ENCODE measurements at regions not wholly inside any gene's neighbourhood (a gene's known extent, or its start where the extent isn't known, plus 50 kb on each side); places are given as distances from the start of the nearest gene placed in this dataset.
A peak's percentile ranks its signal among the peaks of the same experiment; 100 is the strongest.

DNA sequence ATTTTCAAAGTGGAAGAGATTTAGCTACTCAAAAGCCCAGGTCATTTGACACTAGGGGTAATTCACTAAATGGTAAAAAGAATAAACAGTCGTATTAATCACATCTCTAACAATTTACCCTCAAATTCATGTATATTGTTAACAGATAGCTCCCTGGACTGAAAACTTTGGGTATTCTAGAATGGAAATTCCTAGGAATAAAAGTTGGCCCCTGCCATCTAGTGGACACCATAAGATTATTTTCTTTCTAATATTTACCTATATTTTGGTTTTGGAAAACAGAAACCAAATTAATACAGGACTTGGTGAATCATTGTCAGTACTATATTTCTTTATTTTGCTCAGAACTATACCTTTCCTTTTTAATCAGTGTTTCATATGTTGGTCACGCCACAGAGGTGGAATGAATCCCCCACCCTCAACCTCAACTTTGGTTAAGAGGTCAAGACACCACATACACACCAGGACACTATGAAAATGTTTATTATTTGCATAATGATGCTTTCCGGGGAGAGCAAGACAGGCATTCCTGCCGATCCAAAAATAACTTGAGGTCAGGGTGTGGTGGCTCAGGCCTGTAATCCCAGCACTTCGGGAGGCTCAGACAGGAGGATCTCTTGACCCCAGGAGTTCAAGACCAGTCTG is 96.2 kb upstream of the APOOL start:
- intact Hi-C loops (cut with DNase I; ENCODE audit: low total_unique reads): loop anchor here (5.0 kb wide), 1 partner anchor 170 kb away; no protein-coding TSS in a partner anchor
- peak; percentile 31 to 47 for TF ChIP-seq CTCF (IDR thresholded peaks at IDR 0.05)
- Histone ChIP-seq H3K27me3 (no peaks in the 10 kb centered on the region), H3K27ac (peak overlapping the region; percentile 21 to 41), H3K4me1 (peaks cover 0 to 10% (median 0%) of the 10 kb centered on the region in 4 donors), H3K36me3 (no peaks in the 10 kb centered on the region), H3K9me3 (no peaks in the 10 kb centered on the region), H3K4me3 (no peak overlapping the region)
- DNase-seq: no peak

- Histone ChIP-seq H3K27ac (no peak overlapping the region), H3K9me3 (no peaks in the 10 kb centered on the region), H3K4me1 (peaks cover 0 to 10% (median 0%) of the 10 kb centered on the region in 4 donors), H3K4me3 (no peak overlapping the region), H3K36me3 (no peaks in the 10 kb centered on the region), H3K27me3 (no peaks in the 10 kb centered on the region)
- intact Hi-C loops (cut with DNase I; ENCODE audit: low total_unique reads): loop anchor here (5.0 kb wide), 1 partner anchor 172 kb away; no protein-coding TSS in a partner anchor
- DNase-seq: no peak
- TF ChIP-seq CTCF (IDR thresholded peaks at IDR 0.05): no peak
Measured at GRCh38 chrX:84909151-84909550, 94.5 kb upstream of the APOOL start.

DNA sequence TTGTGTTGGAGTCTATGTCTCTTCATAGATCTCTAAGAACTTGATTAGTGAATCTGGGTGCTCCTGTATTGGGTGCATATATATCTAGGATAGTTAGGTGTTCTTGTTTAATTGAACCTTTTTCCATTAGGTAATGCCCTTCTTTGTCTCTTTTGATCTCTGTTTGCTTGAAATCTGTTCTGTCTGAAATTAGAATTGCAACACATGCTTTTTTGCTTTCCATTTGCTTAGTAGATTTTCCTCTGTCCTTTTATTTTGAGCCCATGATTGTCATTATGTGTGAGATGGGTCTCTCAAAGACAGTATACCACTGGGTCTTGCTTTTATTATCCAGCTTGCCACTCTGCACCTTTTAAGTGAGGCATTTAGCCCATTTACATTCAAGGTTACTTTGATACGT is 79.1 kb upstream of the APOOL start:
- intact Hi-C loops (cut with DNase I; ENCODE audit: low total_unique reads): no loop called here
- Histone ChIP-seq H3K27ac (no peak overlapping the region), H3K9me3 (peaks cover 0 to 7% (median 5%) of the 10 kb centered on the region in 3 donors), H3K27me3 (no peaks in the 10 kb centered on the region), H3K4me3 (no peak overlapping the region), H3K4me1 (no peaks in the 10 kb centered on the region), H3K36me3 (no peaks in the 10 kb centered on the region)
- no peak for TF ChIP-seq CTCF (IDR thresholded peaks at IDR 0.05)
- DNase-seq: no peak

GRCh38 chrX:84932814-84933213 is 70.9 kb upstream of the APOOL start:
- Histone ChIP-seq H3K9me3 (no peaks in the 10 kb centered on the region), H3K36me3 (no peaks in the 10 kb centered on the region), H3K4me1 (no peaks in the 10 kb centered on the region), H3K27ac (no peak overlapping the region), H3K27me3 (no peaks in the 10 kb centered on the region), H3K4me3 (no peak overlapping the region)
- DNase-seq: no peak
- intact Hi-C loops (cut with DNase I; ENCODE audit: low total_unique reads): no loop called here
- TF ChIP-seq CTCF (IDR thresholded peaks at IDR 0.05): no peak

DNA sequence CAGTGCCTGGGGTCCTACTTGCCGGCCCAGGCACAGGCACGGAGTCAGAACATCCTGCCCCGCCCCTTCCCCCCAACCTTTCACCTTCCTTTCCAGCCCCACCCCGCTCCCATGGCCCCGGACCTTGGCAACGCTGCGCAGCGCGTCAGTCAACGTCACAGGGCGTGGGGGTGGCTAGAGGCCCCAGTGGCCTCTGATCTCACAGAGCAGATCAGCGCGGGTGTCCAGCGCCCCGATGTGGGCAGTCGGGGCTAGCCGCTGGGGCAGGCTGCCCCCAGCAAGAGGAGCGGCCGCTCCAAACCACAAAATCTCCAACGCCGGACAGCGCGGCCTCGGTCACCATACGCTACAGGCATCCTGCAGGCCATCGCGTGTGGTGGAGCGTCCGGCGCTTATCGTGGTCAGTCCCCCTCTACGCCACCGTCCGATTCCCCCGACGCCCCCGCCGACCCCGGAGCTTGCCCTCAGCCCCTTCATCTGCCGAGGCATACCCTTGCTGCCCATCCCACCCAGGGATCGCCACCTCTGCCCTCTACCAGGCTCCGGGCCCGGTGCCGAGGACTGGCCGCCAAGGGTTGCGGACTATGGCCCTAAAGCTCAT is 69.6 kb upstream of the APOOL start:
- TF ChIP-seq CTCF (IDR thresholded peaks at IDR 0.05): no peak
- Histone ChIP-seq H3K4me3 (no peak overlapping the region), H3K9me3 (no peaks in the 10 kb centered on the region), H3K4me1 (no peaks in the 10 kb centered on the region), H3K27ac (no peak overlapping the region), H3K27me3 (no peaks in the 10 kb centered on the region), H3K36me3 (no peaks in the 10 kb centered on the region)
- intact Hi-C loops (cut with DNase I; ENCODE audit: low total_unique reads): no loop called here
- no peak for DNase-seq
